Adrenal gland (tissue), 5 donors: ENCODE measurements at regions not wholly inside any gene's neighbourhood (a gene's known extent, or its start where the extent isn't known, plus 50 kb on each side); places are given as distances from the start of the nearest gene placed in this dataset.

Source experiments
- CTCF ChIP-seq, 6 experiments: fragments of 450-650 bp in 4 of 6; fragments of 200-600 bp in 2 of 6; sonication (generic) in 1 of 6; IDR thresholded peaks; 1 replicate in 5 of 6; 2 replicates in 1 of 6; pipeline versions ENCODE4 v1.5.1 to v1.8.0; 2016 to 2021; ENCODE audit warnings: antibody characterized with exemption in 6 of 6, mild to moderate bottlenecking in 2 of 6, moderate library complexity in 1 of 6
- POLR2A ChIP-seq, 2 donors: fragments of 450-650 bp; IDR thresholded peaks; one replicate each; pipeline ENCODE4 v1.6.1; 2017; ENCODE audit warnings: antibody characterized with exemption in 2 of 2, mild to moderate bottlenecking in 2 of 2, moderate library complexity in 1 of 2
- donor health status: DM: no; HTN: no; CAD: no.

DNA sequence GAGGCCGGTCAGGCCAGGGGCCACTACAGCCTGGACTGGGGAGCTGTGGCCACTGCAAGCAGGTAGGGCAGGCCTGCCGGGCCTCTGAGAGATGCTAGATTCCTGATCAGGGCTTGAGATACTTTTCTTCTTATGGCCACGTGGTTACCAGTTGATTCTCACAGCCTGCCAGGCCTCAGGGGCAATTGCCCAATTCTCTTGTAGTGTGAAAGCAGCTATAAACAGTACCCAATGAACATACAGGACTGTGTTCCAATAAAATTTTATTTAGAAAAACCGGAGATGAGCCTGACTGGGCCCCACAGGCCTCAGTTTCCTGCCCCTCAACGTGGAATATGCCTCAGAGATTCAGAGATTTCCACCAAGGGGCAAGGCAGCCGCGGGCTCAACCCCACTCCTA is 475.2 kb downstream of the TCERG1L start:
- TF ChIP-seq CTCF (IDR thresholded peaks at IDR 0.05) (no peak), POLR2A (IDR thresholded peaks at IDR 0.05) (no peak)
